GM11168 (cell line): ENCODE measurements at regions not wholly inside any gene's neighbourhood (a gene's known extent, or its start where the extent isn't known, plus 50 kb on each side); places are given as distances from the start of the nearest gene placed in this dataset.

Experiments used
- in situ Hi-C: fragments of 300-500 bp; cut with MboI; formaldehyde crosslinking; loops from one replicate; pipeline ENCODE4 v1.12.0; 2022; ENCODE audit warnings: low sequenced_read_pairs; ENCODE audit not compliant: unreplicated experiment

- in situ Hi-C loops: no loop called here
Observed at GRCh38 chr13:107531816-107532215, 683.5 kb downstream of the LIG4 start.

- in situ Hi-C loops: no loop called here
Observed at GRCh38 chr13:107531180-107531579, 684.2 kb downstream of the LIG4 start.

GRCh38 chr13:107529035-107529434 is 686.3 kb downstream of the LIG4 start:
- in situ Hi-C loops: no loop called here

GRCh38 chr13:107518780-107519179 is 696.6 kb downstream of the LIG4 start:
- in situ Hi-C loops: no loop called here

GRCh38 chr13:107518292-107518691 is 697.0 kb downstream of the LIG4 start:
- in situ Hi-C loops: no loop called here

- in situ Hi-C loops: no loop called here
Observed at GRCh38 chr13:107516517-107516916, 698.8 kb downstream of the LIG4 start.

GRCh38 chr13:107512551-107512950 is 702.8 kb downstream of the LIG4 start:
- in situ Hi-C loops: no loop called here

- in situ Hi-C loops: no loop called here
Observed at GRCh38 chr13:107497661-107498060, 717.7 kb downstream of the LIG4 start.

DNA sequence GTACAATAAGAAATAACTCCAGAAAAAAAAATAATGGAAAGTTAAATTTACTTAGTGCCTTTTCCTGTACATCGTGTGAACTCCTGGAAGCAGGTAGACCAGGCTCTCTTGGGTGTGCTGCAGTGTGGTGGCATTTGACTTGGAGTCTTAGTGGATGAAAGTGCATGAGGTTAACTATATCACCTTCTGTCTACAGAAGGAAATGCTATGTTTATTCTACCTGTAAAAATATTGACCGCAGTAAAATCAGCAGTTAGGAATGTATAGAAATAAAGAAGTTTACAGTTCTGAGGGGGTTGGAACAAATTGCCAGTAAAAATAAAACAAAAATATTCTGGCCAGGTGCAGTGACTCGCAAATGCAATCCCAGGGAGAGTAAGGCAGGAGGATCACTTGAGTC is 722.1 kb downstream of the LIG4 start:
- in situ Hi-C loops: no loop called here

GRCh38 chr13:107482688-107483087 is 732.6 kb downstream of the LIG4 start:
- in situ Hi-C loops: no loop called here

DNA sequence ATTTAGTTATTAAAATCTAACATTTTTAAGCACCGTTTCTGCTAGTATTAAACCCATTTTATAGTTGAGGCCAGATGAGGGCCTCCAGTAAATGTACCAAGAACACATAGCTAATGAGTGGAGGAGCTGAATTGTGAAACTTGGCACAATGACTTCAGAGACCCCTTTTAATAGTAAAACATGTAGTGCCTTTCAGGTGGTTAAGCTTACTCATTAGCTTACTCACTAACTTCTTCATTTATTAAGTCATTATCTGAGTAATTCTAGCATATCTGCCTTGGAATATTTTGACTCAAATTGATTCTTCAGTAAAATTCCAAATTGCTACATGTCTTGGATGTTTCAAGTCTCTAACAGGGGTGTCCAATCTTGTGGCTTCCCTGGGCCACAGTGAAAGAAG is 735.2 kb downstream of the LIG4 start:
- in situ Hi-C loops: no loop called here

GRCh38 chr13:107477772-107478379 is 737.5 kb downstream of the LIG4 start:
- in situ Hi-C loops: no loop called here

- in situ Hi-C loops: no loop called here
Observed at GRCh38 chr13:107475753-107476453, 739.4 kb downstream of the LIG4 start.

GRCh38 chr13:107473253-107473652 is 742.1 kb downstream of the LIG4 start:
- in situ Hi-C loops: no loop called here

GRCh38 chr13:107466326-107467099 is 748.8 kb downstream of the LIG4 start:
- in situ Hi-C loops: no loop called here

- in situ Hi-C loops: no loop called here
Observed at GRCh38 chr13:107462501-107462900, 752.8 kb downstream of the LIG4 start.

DNA sequence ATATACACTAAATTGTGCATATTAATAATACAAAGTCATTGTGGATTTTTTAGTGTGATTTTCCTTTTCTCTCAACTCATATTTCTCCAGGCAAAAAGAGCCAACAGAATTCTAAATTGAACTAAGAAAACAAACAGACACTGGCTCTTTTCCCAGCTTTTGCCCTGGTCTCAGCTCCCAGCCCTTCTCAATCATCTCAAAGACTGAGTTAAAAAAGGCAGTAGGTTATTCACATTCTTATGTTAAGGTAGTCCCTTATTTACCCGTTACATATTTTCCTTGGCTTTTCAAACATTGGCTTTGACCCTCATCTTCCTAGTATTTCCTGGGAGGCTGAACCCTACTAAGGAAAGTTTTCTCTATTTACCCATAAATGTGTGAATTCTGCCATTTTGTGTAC is 753.6 kb downstream of the LIG4 start:
- in situ Hi-C loops: no loop called here

GRCh38 chr13:107459430-107459829 is 755.9 kb downstream of the LIG4 start:
- in situ Hi-C loops: no loop called here

DNA sequence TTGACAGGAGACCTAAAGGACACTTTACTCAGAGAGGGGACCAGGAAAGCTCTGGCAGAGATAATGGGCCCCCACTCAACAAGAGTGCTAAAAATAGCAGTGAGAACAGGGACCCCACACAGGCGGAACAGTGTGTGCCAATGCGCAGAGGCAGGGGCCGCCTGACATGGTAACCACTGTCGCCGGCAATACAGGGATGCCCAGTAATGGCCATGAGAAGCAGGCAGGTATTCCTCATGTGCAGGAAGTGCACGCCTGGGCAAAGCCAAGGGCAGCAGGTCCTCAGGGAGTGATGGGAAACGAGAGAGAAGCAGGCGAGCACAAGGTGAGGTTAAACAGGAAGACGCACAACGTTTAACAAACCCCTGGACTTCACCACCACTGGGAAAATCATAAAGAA is 757.1 kb downstream of the LIG4 start:
- in situ Hi-C loops: no loop called here

GRCh38 chr13:107457686-107458085 is 757.6 kb downstream of the LIG4 start:
- in situ Hi-C loops: no loop called here

DNA sequence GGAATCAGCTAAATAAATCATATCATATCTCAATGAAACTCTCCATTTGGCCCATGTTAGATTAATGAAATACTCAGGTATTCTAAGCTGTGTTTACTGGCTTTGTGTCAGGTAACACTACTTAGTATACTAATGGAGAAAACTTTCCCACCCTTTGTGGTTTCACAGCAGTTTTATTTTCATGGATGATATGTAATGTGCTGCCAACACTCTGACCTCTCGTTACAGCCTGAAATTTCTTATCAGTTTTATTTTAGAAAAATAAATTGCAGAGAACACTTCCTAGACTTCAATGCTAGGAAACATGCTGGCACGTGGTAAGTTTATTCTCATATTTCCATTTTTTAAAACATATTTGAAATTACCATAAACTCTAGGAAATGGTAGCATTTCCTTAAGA is 758.9 kb downstream of the LIG4 start:
- in situ Hi-C loops: no loop called here
